Parathyroid adenoma (tissue), 2 donors: ENCODE measurements at regions not wholly inside any gene's neighbourhood (a gene's known extent, or its start where the extent isn't known, plus 50 kb on each side); places are given as distances from the start of the nearest gene placed in this dataset.

Experiments used
- H2AFZ ChIP-seq: fragments of 300-600 bp; sonication (generic); one replicate; pipeline ENCODE4 v1.7.0; 2017; ENCODE audit warnings: antibody characterized with exemption, mild to moderate bottlenecking
- H3K27ac ChIP-seq: fragments of 300-600 bp; sonication (generic); one replicate; pipeline ENCODE4 v1.7.0; 2017
- H3K27me3 ChIP-seq: fragments of 300-600 bp; sonication (generic); one replicate; pipeline ENCODE4 v1.7.0; 2017; ENCODE audit warnings: low read length; ENCODE audit not compliant: control insufficient read depth, insufficient read depth
- H3K36me3 ChIP-seq: fragments of 300-600 bp; sonication (generic); one replicate; pipeline ENCODE4 v1.7.0; 2017; ENCODE audit warnings: low read length; ENCODE audit not compliant: control insufficient read depth, insufficient read depth
- H3K4me1 ChIP-seq: fragments of 300-600 bp; sonication (generic); one replicate; pipeline ENCODE4 v1.7.0; 2017; ENCODE audit warnings: control low read depth
- H3K4me2 ChIP-seq: fragments of 300-600 bp; sonication (generic); one replicate; pipeline ENCODE4 v1.7.0; 2017; ENCODE audit warnings: low read length
- H3K4me3 ChIP-seq: fragments of 300-600 bp; sonication (generic); one replicate; pipeline ENCODE4 v1.7.0; 2017; ENCODE audit warnings: low read depth, low read length
- H3K79me2 ChIP-seq: fragments of 300-600 bp; sonication (generic); one replicate; pipeline ENCODE4 v1.7.0; 2017; ENCODE audit warnings: control low read depth
- H3K9ac ChIP-seq: fragments of 300-600 bp; sonication (generic); one replicate; pipeline ENCODE4 v1.7.0; 2017; ENCODE audit warnings: mild to moderate bottlenecking
- H3K9me3 ChIP-seq: fragments of 300-600 bp; sonication (generic); one replicate; pipeline ENCODE4 v1.7.0; 2017; ENCODE audit warnings: low read length; ENCODE audit not compliant: control insufficient read depth
- TF ChIP-seq, protein P1 (sequence below): fragments of 300-600 bp; sonication (generic); IDR thresholded peaks from one replicate; pipeline ENCODE4 v1.7.0; 2017; ENCODE audit warnings: antibody characterized with exemption, mild to moderate bottlenecking
- donor health status: primary hyperparathyroidism.

DNA sequence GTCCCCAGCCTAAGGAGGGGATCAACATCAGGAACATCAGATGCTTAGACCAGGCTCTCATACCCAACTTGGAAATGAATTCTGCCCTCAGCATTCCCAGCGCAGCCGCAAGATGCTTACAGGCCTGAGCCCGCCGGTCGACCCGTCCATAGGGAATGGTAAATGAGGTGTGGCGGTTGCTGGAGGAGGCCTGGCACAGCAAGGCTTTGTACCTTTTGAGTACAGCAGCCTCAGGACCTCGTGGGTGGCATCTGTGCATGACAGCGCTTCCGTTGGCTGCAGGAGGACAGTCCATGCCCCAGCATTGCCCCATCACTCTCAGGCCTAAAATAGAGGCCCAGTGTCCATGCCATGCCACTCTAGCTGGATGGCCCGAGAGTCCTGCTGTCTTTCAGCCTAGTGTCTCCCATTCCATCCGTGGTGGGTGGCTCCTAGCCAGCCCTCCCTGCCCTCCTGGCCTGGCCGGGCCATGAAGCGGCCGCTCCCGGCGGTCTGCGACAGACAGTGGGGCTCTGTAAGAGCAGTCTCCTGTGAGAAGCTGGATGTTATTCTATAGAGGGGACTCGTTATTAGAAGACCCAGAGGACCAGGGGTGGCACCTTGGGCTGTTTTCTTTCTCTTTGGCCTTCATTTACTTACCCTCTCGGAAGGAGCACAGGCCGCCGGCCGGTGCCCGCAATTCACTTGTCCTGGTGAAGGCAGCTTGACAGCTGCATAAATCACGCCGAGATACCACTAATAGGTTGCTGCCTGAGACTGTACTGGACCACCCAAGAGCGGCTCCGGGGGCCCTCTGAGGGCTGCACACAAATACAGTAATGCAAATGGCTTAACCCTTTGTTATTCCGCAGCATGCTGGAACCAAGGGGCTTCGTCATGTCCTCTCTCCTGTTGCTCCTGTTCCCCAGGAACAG, 223.5 kb upstream of the TUT7 start:
- Histone ChIP-seq H3K9me3 (no peaks in the 10 kb centered on the region), H3K9ac (no peak overlapping the region), H3K36me3 (no peaks in the 10 kb centered on the region), H3K4me3 (no peak overlapping the region), H3K4me1 (no peaks in the 10 kb centered on the region), H3K27ac (no peak overlapping the region), H3K27me3 (no peaks in the 10 kb centered on the region), H2AFZ (no peak overlapping the region), H3K4me2 (no peak overlapping the region), H3K79me2 (no peaks in the 10 kb centered on the region)
- TF ChIP-seq, protein P1, sequence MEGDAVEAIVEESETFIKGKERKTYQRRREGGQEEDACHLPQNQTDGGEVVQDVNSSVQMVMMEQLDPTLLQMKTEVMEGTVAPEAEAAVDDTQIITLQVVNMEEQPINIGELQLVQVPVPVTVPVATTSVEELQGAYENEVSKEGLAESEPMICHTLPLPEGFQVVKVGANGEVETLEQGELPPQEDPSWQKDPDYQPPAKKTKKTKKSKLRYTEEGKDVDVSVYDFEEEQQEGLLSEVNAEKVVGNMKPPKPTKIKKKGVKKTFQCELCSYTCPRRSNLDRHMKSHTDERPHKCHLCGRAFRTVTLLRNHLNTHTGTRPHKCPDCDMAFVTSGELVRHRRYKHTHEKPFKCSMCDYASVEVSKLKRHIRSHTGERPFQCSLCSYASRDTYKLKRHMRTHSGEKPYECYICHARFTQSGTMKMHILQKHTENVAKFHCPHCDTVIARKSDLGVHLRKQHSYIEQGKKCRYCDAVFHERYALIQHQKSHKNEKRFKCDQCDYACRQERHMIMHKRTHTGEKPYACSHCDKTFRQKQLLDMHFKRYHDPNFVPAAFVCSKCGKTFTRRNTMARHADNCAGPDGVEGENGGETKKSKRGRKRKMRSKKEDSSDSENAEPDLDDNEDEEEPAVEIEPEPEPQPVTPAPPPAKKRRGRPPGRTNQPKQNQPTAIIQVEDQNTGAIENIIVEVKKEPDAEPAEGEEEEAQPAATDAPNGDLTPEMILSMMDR: no peak

DNA sequence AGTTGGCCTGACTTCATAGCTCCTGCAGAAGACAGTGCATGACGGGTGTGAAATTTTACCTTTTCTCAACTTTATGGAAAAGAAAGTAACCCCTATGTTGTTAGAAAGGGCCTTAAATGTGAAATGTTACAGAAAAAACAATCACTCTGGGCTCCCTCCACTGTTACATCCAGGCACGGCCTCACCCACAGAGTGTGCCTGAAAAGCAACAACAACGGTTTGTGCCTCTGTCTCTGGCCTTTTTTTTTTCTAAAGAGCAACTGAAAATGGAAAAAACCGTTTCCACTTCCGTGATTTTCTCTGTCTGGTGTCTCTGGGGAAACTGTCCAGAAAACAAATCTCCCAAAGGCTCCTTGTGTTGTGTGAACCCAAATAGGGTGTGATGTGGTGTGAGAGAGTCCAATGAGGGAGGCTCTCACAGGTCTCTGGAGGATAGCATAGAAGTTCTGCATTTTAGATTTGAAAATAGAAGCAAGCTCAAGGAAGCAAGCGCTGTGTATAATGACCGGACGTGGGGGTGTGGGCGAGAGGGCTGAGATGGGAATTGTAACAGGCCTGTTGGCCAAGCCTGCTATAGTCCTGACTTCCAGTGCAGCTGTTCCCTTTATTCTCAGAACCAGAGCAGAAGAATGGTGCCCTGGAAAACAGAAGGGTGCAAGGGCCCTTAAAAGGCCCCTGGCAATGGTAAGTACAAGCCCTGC, 221.8 kb upstream of the TUT7 start:
- Histone ChIP-seq H3K9me3 (no peaks in the 10 kb centered on the region), H2AFZ (no peak overlapping the region), H3K4me1 (no peaks in the 10 kb centered on the region), H3K4me2 (no peak overlapping the region), H3K27ac (no peak overlapping the region), H3K27me3 (no peaks in the 10 kb centered on the region), H3K4me3 (no peak overlapping the region), H3K36me3 (no peaks in the 10 kb centered on the region), H3K9ac (no peak overlapping the region), H3K79me2 (no peaks in the 10 kb centered on the region)
- TF ChIP-seq, protein P1: no peak

DNA sequence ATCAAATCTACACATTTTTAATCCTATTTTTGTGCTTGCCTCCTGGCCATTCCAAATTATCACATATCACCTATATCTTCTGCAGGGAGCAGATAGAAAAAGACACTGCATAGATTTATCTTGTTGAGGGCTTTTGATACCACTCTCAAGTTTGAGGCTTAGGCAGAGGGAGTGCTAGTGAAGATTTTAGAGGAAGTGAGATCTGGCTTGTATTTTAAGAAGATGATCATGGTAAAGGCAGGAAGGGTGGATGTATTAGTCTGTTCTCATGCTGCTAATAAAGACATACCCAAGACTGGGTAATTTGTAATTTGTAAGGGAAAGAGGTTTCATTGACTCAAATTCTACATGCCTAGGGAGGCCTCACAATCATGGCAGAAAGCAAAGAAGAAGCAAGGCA, 220.9 kb upstream of the TUT7 start:
- H3K4me3 ChIP-seq: no peak overlapping the region
- TF ChIP-seq, protein P1: no peak
- H3K79me2 ChIP-seq: no peaks in the 10 kb centered on the region

DNA sequence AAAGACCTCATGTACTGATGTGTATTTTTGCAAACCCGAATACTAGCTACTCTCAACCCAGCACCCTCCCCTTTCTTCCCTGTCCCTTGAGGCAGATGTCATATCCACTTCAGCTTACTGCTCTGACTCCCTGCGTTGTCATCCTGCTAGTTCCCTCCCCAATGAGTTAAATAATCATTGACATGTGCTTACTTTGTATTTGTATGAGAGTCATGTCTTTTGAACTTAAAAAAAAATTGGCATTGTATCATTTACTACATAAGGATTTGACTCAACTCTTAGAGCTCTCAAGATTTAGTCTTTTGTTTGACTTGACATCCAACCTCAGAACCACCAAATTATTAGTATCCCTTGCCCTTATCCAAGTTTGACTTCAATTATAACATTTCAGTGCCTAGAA, 219.7 kb upstream of the TUT7 start:
- H3K27ac ChIP-seq: no peak overlapping the region
- no peak overlapping the region for H2AFZ ChIP-seq
- H3K4me3 ChIP-seq: no peak overlapping the region
- no peak overlapping the region for H3K9ac ChIP-seq
- no peaks in the 10 kb centered on the region for H3K27me3 ChIP-seq
- no peaks in the 10 kb centered on the region for H3K79me2 ChIP-seq
- no peaks in the 10 kb centered on the region for H3K9me3 ChIP-seq
- no peak overlapping the region for H3K4me2 ChIP-seq
- no peaks in the 10 kb centered on the region for H3K4me1 ChIP-seq
- TF ChIP-seq, protein P1: no peak
- H3K36me3 ChIP-seq: no peaks in the 10 kb centered on the region

More for the DNA sequence above, 220.9 kb upstream of the TUT7 start:
- H3K4me2 ChIP-seq: no peak overlapping the region
- no peaks in the 10 kb centered on the region for H3K36me3 ChIP-seq
- no peaks in the 10 kb centered on the region for H3K9me3 ChIP-seq
- no peaks in the 10 kb centered on the region for H3K4me1 ChIP-seq
- H2AFZ ChIP-seq: no peak overlapping the region
- H3K27me3 ChIP-seq: no peaks in the 10 kb centered on the region
- H3K9ac ChIP-seq: no peak overlapping the region
- H3K27ac ChIP-seq: no peak overlapping the region
